ENCODE measurements at regions not wholly inside any gene's neighbourhood (a gene's known extent, or its start where the extent isn't known, plus 50 kb on each side); places are given as distances from the start of the nearest gene placed in this dataset.
"Not testable (repeated sequence)": the region's sequence is repeated elsewhere in the genome, so short reads cannot be mapped to it uniquely, and the experiment has no call there.

GRCh38 chr2:4979111-4979510, 713.1 kb upstream of the SOX11 start:
- in situ Hi-C loops (cut with MboI; ENCODE audit: low sequenced_read_pairs, unreplicated experiment), result no loop called here

GRCh38 chr2:4980995-4981394, 711.2 kb upstream of the SOX11 start:
- DNase-seq (ENCODE audit: low spot score), result no peak
- TF ChIP-seq, protein P1, sequence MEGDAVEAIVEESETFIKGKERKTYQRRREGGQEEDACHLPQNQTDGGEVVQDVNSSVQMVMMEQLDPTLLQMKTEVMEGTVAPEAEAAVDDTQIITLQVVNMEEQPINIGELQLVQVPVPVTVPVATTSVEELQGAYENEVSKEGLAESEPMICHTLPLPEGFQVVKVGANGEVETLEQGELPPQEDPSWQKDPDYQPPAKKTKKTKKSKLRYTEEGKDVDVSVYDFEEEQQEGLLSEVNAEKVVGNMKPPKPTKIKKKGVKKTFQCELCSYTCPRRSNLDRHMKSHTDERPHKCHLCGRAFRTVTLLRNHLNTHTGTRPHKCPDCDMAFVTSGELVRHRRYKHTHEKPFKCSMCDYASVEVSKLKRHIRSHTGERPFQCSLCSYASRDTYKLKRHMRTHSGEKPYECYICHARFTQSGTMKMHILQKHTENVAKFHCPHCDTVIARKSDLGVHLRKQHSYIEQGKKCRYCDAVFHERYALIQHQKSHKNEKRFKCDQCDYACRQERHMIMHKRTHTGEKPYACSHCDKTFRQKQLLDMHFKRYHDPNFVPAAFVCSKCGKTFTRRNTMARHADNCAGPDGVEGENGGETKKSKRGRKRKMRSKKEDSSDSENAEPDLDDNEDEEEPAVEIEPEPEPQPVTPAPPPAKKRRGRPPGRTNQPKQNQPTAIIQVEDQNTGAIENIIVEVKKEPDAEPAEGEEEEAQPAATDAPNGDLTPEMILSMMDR (IDR thresholded peaks at IDR 0.05; ENCODE audit: borderline replicate concordance, control extremely low read depth, extremely low read depth, insufficient read depth, missing control alignments), result no peak
- in situ Hi-C loops (cut with MboI; ENCODE audit: low sequenced_read_pairs, unreplicated experiment), result no loop called here

More at GRCh38 chr2:4979111-4979510, 713.1 kb upstream of the SOX11 start:
- DNase-seq (ENCODE audit: low spot score), result no peak
- TF ChIP-seq, protein P1 (IDR thresholded peaks at IDR 0.05; ENCODE audit: borderline replicate concordance, control extremely low read depth, extremely low read depth, insufficient read depth, missing control alignments), result no peak

GRCh38 chr2:4981802-4982409, 710.3 kb upstream of the SOX11 start:
- no peak for DNase-seq (ENCODE audit: low spot score)
- in situ Hi-C loops (cut with MboI; ENCODE audit: low sequenced_read_pairs, unreplicated experiment), result no loop called here
- TF ChIP-seq, protein P1 (IDR thresholded peaks at IDR 0.05; ENCODE audit: borderline replicate concordance, control extremely low read depth, extremely low read depth, insufficient read depth, missing control alignments), result no peak

GRCh38 chr2:4988444-4988843, 703.7 kb upstream of the SOX11 start:
- DNase-seq (ENCODE audit: low spot score); in situ Hi-C loops (cut with MboI; ENCODE audit: low sequenced_read_pairs, unreplicated experiment): not testable (repeated sequence)

GRCh38 chr2:4992226-4992625, 700.0 kb upstream of the SOX11 start:
- TF ChIP-seq, protein P1 (IDR thresholded peaks at IDR 0.05; ENCODE audit: borderline replicate concordance, control extremely low read depth, extremely low read depth, insufficient read depth, missing control alignments), result no peak
- no peak for DNase-seq (ENCODE audit: low spot score)
- in situ Hi-C loops (cut with MboI; ENCODE audit: low sequenced_read_pairs, unreplicated experiment), result no loop called here

- TF ChIP-seq, protein P1 (IDR thresholded peaks at IDR 0.05; ENCODE audit: borderline replicate concordance, control extremely low read depth, extremely low read depth, insufficient read depth, missing control alignments), result no peak
- no peak for DNase-seq (ENCODE audit: low spot score)
- in situ Hi-C loops (cut with MboI; ENCODE audit: low sequenced_read_pairs, unreplicated experiment), result no loop called here
These were observed 696.7 kb upstream of the SOX11 start for GRCh38 chr2:4995466-4995865.

DNA sequence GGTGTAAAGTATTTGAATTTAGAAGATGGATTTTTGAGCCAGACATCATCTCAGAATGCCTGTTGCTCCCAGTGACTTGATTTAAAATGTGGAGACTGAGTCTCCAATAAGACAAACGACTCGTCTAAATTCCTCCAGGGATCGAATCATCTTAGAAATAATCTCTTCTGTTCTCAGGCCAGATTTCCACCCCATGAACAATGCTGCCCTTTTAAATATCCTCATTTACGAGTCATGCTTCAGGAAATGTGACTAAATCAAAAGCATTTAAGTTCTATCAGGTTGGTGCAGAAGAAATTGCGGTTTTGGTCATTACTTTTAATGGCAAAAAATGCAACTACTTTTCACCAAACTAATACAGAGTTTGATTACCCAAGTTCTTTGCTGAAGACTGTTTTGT, 684.6 kb upstream of the SOX11 start:
- TF ChIP-seq, protein P1 (IDR thresholded peaks at IDR 0.05; ENCODE audit: borderline replicate concordance, control extremely low read depth, extremely low read depth, insufficient read depth, missing control alignments), result no peak
- DNase-seq (ENCODE audit: low spot score), result no peak
- in situ Hi-C loops (cut with MboI; ENCODE audit: low sequenced_read_pairs, unreplicated experiment), result no loop called here
